ENCODE measurements at regions not wholly inside any gene's neighbourhood (a gene's known extent, or its start where the extent isn't known, plus 50 kb on each side); places are given as distances from the start of the nearest gene placed in this dataset.

- TF ChIP-seq POLR2AphosphoS5 (IDR thresholded peaks at IDR 0.05; ENCODE audit: low read depth, low read length) (no peak), SIN3A (IDR thresholded peaks at IDR 0.05; ENCODE audit: borderline replicate concordance, insufficient read depth, low read length) (no peak), FOXP2 (optimal IDR thresholded peaks at IDR 0.05; ENCODE audit: borderline replicate concordance, extremely low read depth, extremely low read length, insufficient read depth) (no peak), TAF1 (IDR thresholded peaks at IDR 0.05; ENCODE audit: borderline replicate concordance, insufficient read depth, low read length) (no peak), REST (IDR thresholded peaks at IDR 0.05; ENCODE audit: insufficient read depth in 1 of 2, low read depth in 2 of 2, low read length in 2 of 2) (no peak)
Measured at GRCh38 chr3:195007766-195008165, 263.2 kb downstream of the XXYLT1 start.

- TF ChIP-seq TAF1 (IDR thresholded peaks at IDR 0.05; ENCODE audit: borderline replicate concordance, insufficient read depth, low read length) (no peak), REST (IDR thresholded peaks at IDR 0.05; ENCODE audit: insufficient read depth in 1 of 2, low read depth in 2 of 2, low read length in 2 of 2) (no peak), FOXP2 (optimal IDR thresholded peaks at IDR 0.05; ENCODE audit: borderline replicate concordance, extremely low read depth, extremely low read length, insufficient read depth) (no peak)
Measured at GRCh38 chr3:195008816-195009215, 262.1 kb downstream of the XXYLT1 start.

- no peak for TF ChIP-seq FOXP2 (optimal IDR thresholded peaks at IDR 0.05; ENCODE audit: borderline replicate concordance, extremely low read depth, extremely low read length, insufficient read depth)
- TF ChIP-seq SIN3A (IDR thresholded peaks at IDR 0.05; ENCODE audit: borderline replicate concordance, insufficient read depth, low read length), result no peak
- no peak for TF ChIP-seq TAF1 (IDR thresholded peaks at IDR 0.05; ENCODE audit: borderline replicate concordance, insufficient read depth, low read length)
- no peak for TF ChIP-seq POLR2AphosphoS5 (IDR thresholded peaks at IDR 0.05; ENCODE audit: low read depth, low read length)
- TF ChIP-seq REST (IDR thresholded peaks at IDR 0.05; ENCODE audit: insufficient read depth in 1 of 2, low read depth in 2 of 2, low read length in 2 of 2), result no peak
Measured at GRCh38 chr3:195009616-195010015, 261.3 kb downstream of the XXYLT1 start.

- no peak for TF ChIP-seq REST (IDR thresholded peaks at IDR 0.05; ENCODE audit: insufficient read depth in 1 of 2, low read depth in 2 of 2, low read length in 2 of 2)
Measured at GRCh38 chr3:195010551-195011100, 260.3 kb downstream of the XXYLT1 start.

- TF ChIP-seq FOXP2 (optimal IDR thresholded peaks at IDR 0.05; ENCODE audit: borderline replicate concordance, extremely low read depth, extremely low read length, insufficient read depth), result no peak
- TF ChIP-seq POLR2AphosphoS5 (IDR thresholded peaks at IDR 0.05; ENCODE audit: low read depth, low read length), result no peak
- TF ChIP-seq SIN3A (IDR thresholded peaks at IDR 0.05; ENCODE audit: borderline replicate concordance, insufficient read depth, low read length), result no peak
- TF ChIP-seq REST (IDR thresholded peaks at IDR 0.05; ENCODE audit: insufficient read depth in 1 of 2, low read depth in 2 of 2, low read length in 2 of 2), result no peak
- TF ChIP-seq TAF1 (IDR thresholded peaks at IDR 0.05; ENCODE audit: borderline replicate concordance, insufficient read depth, low read length), result no peak
Measured at GRCh38 chr3:195011231-195011834, 259.6 kb downstream of the XXYLT1 start.

Measured in PFSK-1 (cell line).